ENCODE measurements at regions not wholly inside any gene's neighbourhood (a gene's known extent, or its start where the extent isn't known, plus 50 kb on each side); places are given as distances from the start of the nearest gene placed in this dataset.

- TF ChIP-seq CTCF (IDR thresholded peaks at IDR 0.05) (no peak), POLR2A (IDR thresholded peaks at IDR 0.05) (no peak)
These were observed 247.1 kb downstream of the DUSP6 start for GRCh38 chr12:89105243-89105642.
